ENCODE measurements at regions not wholly inside any gene's neighbourhood (a gene's known extent, or its start where the extent isn't known, plus 50 kb on each side); places are given as distances from the start of the nearest gene placed in this dataset.
"Not testable (repeated sequence)": the region's sequence is repeated elsewhere in the genome, so short reads cannot be mapped to it uniquely, and the experiment has no call there.

- TF ChIP-seq CTCF (IDR thresholded peaks at IDR 0.05; ENCODE audit: insufficient read depth, low read depth, low read length) = no peak
- POLR2A ChIA-PET = no interaction called here
- no peaks in the 10 kb centered on the region for H3K27me3 ChIP-seq (ENCODE audit: control insufficient read depth, insufficient read depth, low read length)
- no peaks in the 10 kb centered on the region for H3K36me3 ChIP-seq (ENCODE audit: control insufficient read depth, insufficient read depth, low read length)
- H3K4me3 ChIP-seq (ENCODE audit: low read depth, low read length) = no peak overlapping the region
- no peak for DNase-seq (ENCODE audit: low read depth)
- CTCF ChIA-PET = interaction anchor here (0.5 kb wide), 1 partner anchor 369 kb away, joined by 4 read pairs; no protein-coding TSS in a partner anchor
These were observed 760.7 kb downstream of the GRIK2 start for GRCh38 chr6:102154176-102154575.

- no peak for DNase-seq (ENCODE audit: low read depth)
- TF ChIP-seq CTCF (IDR thresholded peaks at IDR 0.05; ENCODE audit: insufficient read depth, low read depth, low read length) = no peak
- H3K4me3 ChIP-seq (ENCODE audit: low read depth, low read length) = no peak overlapping the region
- ChIA-PET POLR2A (no interaction called here), CTCF (no interaction called here)
- no peaks in the 10 kb centered on the region for H3K27me3 ChIP-seq (ENCODE audit: control insufficient read depth, insufficient read depth, low read length)
- H3K36me3 ChIP-seq (ENCODE audit: control insufficient read depth, insufficient read depth, low read length) = no peaks in the 10 kb centered on the region
These were observed 761.4 kb downstream of the GRIK2 start for GRCh38 chr6:102154874-102155273.

GRCh38 chr6:102169802-102170201 lies 776.3 kb downstream of the GRIK2 start:
- H3K27me3 ChIP-seq (ENCODE audit: control insufficient read depth, insufficient read depth, low read length); H3K36me3 ChIP-seq (ENCODE audit: control insufficient read depth, insufficient read depth, low read length); DNase-seq (ENCODE audit: low read depth); H3K4me3 ChIP-seq (ENCODE audit: low read depth, low read length); POLR2A ChIA-PET; CTCF ChIA-PET: not testable (repeated sequence)

- H3K27me3 ChIP-seq (ENCODE audit: control insufficient read depth, insufficient read depth, low read length) = no peaks in the 10 kb centered on the region
- no peak for DNase-seq (ENCODE audit: low read depth)
- H3K36me3 ChIP-seq (ENCODE audit: control insufficient read depth, insufficient read depth, low read length) = no peaks in the 10 kb centered on the region
- H3K4me3 ChIP-seq (ENCODE audit: low read depth, low read length) = no peak overlapping the region
- ChIA-PET CTCF (no interaction called here), POLR2A (no interaction called here)
- no peak for TF ChIP-seq CTCF (IDR thresholded peaks at IDR 0.05; ENCODE audit: insufficient read depth, low read depth, low read length)
These were observed 793.7 kb downstream of the GRIK2 start for GRCh38 chr6:102187186-102187585.

GRCh38 chr6:102195311-102195710 lies 801.8 kb downstream of the GRIK2 start:
- no peak for TF ChIP-seq CTCF (IDR thresholded peaks at IDR 0.05; ENCODE audit: insufficient read depth, low read depth, low read length)
- Histone ChIP-seq H3K36me3 (ENCODE audit: control insufficient read depth, insufficient read depth, low read length) (no peaks in the 10 kb centered on the region), H3K27me3 (ENCODE audit: control insufficient read depth, insufficient read depth, low read length) (no peaks in the 10 kb centered on the region), H3K4me3 (ENCODE audit: low read depth, low read length) (no peak overlapping the region)
- no peak for DNase-seq (ENCODE audit: low read depth)
- CTCF ChIA-PET = no interaction called here
- POLR2A ChIA-PET = no interaction called here

GRCh38 chr6:102197211-102197610 lies 803.7 kb downstream of the GRIK2 start:
- H3K36me3 ChIP-seq (ENCODE audit: control insufficient read depth, insufficient read depth, low read length) = no peaks in the 10 kb centered on the region
- CTCF ChIA-PET = no interaction called here
- POLR2A ChIA-PET = no interaction called here

More at GRCh38 chr6:102197211-102197610, 803.7 kb downstream of the GRIK2 start:
- Histone ChIP-seq H3K27me3 (ENCODE audit: control insufficient read depth, insufficient read depth, low read length) (no peaks in the 10 kb centered on the region), H3K4me3 (ENCODE audit: low read depth, low read length) (no peak overlapping the region)
- DNase-seq (ENCODE audit: low read depth) = no peak
- TF ChIP-seq CTCF (IDR thresholded peaks at IDR 0.05; ENCODE audit: insufficient read depth, low read depth, low read length) = no peak

Data from BJ (cell line).